IPS-NIHi7 (cell line): ENCODE measurements at regions not wholly inside any gene's neighbourhood (a gene's known extent, or its start where the extent isn't known, plus 50 kb on each side); places are given as distances from the start of the nearest gene placed in this dataset.

ENCODE experiments used
- DNase-seq: peaks from one replicate; pipeline ENCODE4 v3.0.0; 2012; ENCODE audit warnings: mixed read lengths; ENCODE audit errors: extremely low spot score

DNA sequence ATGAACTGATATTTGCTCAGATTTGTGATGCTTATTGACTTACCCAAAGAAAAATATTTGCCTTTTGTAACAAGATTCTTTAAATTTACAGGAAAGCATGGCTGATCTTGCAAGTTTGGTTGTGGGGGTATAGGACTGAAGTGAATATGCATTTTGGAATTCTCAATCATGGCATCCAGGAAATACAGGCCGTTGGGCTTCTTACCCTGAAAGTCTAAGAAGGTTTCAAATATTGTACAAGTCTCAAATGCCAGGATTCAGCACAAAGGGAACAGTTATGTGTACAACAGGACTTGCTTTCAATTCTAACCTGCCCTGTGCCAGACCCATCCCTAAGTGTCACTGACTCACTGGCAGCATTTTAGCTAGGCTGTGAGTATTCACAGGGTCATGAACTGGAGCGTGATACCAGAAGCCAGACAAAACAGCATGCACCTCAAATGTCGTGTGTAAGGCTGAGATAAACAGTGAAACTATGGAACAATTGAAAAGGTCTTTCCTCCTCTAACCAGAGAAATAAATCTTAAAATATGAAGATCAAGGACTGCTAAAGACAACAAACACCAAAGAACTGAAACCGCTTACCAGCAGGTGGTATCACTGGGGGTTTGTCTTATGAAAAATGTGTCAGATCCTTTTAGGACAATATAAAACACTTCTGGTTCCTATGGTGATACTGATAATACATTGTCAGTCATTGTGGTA is 168.6 kb upstream of the RGMB start:
- DNase-seq: no peak

GRCh38 chr5:98605426-98605825 is 168.0 kb upstream of the RGMB start:
- no peak for DNase-seq

DNA sequence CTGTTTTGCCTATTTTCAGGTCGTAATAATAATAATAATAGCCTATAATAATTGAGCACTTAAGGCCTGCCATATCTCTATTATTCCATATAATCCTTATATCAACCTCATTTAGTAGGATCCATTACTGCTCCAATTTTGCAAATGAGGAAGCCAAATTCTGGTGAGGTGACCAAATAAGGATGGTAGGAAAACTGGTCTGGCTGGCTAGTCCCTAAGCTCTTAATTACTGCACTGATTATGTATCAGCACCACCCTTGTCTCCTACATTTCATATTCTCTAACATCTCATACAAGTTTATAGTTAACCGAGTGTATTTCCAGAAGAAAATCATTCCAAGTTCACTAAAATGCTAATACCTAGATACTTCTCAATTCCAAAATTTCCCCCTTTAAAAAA is 166.5 kb upstream of the RGMB start:
- no peak for DNase-seq

GRCh38 chr5:98608052-98608451 is 165.4 kb upstream of the RGMB start:
- no peak for DNase-seq

GRCh38 chr5:98614341-98614740 is 159.1 kb upstream of the RGMB start:
- DNase-seq: no peak

- DNase-seq: no peak
Measured at GRCh38 chr5:98621821-98622220, 151.6 kb upstream of the RGMB start.

- DNase-seq: no peak
Measured at GRCh38 chr5:98624145-98624880, 149.2 kb upstream of the RGMB start.

- no peak for DNase-seq
Measured at GRCh38 chr5:98627121-98627520, 146.3 kb upstream of the RGMB start.

GRCh38 chr5:98630621-98631020 is 142.8 kb upstream of the RGMB start:
- DNase-seq: no peak

DNA sequence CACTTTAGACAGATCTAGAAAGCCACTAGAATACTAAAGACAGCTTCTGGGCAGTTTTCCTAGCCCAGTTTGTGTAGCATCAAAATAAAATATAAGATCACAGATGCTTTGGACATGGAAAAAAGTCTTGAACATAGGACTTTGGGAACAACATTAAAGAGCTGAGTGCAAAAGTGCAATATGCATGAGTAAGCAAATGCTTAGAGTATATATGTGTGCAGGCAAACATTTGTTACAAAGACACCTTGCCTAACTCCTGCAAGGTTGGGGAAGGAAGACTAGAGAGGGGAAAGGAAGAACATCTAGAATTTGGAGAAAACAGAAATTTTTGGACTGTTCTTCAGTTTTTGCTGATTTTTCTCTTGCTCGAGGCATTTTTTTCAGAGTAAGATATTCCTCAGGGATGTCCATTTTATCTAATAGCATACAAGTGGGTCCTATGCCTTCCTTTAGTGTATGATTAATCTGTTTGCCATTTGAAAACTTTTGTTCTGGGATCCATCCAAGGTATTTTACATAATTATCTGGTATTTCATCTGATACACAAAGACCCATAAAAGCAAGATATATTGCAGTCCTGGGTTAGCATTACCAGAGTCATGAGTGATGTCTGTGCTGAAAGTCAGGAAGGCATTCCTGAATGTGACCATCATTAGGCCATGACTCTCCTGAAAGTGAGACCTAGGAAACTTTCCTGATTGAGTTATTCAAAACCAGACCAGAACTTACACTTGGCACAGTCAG is 142.0 kb upstream of the RGMB start:
- no peak for DNase-seq

GRCh38 chr5:98635656-98636055 is 137.8 kb upstream of the RGMB start:
- no peak for DNase-seq

DNA sequence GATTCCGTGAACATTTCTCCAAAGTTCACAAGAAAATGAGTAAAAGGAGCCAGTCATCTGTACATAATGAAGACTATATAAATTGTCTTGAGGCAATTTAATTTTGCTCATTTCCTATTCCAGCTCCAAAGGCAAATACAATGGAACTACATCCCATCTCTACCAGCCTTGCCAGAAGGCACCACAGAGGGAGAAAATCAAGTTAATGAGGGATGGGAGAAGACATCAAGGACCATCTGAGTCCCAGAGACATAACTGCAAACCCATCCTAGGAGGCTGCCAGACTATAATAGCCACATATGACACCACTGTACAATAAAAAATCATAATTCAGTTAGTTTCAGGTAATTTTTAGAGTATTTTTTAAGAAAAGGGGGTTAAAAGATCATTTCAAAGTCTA is 136.3 kb upstream of the RGMB start:
- DNase-seq: no peak

DNA sequence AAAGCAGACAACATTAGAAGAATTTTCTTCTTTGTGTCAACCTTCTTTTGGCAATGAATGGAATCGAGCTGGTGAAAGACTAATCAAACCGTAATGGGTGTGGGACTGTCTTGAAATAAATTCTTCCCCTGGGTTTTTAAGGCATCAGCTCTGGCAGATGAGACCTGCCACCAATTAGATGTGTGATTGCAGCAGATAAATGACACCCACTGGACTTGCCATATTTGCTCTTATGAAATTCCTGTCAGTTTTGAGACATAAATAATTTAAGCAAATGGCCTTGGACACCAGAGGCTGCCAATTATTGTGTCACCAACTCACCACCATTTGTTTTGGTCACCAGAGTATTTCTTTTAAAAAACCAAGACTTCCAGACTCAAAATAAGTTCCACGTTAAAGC is 135.9 kb upstream of the RGMB start:
- no peak for DNase-seq

- no peak for DNase-seq
Measured at GRCh38 chr5:98638111-98638510, 135.4 kb upstream of the RGMB start.

- no peak for DNase-seq
Measured at GRCh38 chr5:98638701-98639100, 134.8 kb upstream of the RGMB start.

DNA sequence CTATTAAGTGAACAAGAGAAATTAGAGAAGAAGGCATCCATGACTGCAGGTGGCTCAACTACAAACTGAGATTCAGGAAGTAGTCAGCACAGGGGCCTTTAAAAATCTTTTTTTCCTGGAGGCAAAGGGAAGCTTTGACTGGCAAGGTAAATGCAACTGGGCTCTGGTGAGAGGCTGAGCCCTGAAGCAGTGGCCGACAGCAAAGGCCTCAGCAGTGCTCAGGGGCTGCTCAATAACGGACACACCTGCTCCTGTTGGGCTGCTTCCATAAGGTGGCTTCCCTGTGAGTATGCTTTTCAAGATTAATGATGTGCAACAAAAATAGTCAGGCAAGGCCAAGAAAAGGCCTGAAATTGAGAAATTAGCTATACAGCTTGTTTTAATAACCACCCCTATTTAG is 134.2 kb upstream of the RGMB start:
- DNase-seq: no peak

DNA sequence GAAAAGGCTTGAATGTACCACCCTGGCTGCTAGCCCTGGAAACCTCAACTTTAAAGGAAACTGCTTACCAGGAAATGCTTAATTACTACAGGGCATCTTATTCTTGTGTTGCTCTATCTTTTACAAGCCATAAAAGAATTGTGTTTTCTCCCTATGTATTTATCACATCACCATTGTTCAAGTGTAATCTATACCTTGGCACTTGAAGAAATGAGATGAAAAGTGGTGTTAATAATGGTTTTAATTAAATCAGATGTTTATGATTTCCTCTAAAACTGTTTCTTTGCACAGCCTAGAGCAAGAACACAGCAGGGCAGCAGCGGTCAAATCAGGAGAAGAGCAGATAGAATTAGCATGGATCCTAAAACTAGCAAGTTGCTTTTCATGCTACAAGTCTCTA is 131.8 kb upstream of the RGMB start:
- DNase-seq: no peak

DNA sequence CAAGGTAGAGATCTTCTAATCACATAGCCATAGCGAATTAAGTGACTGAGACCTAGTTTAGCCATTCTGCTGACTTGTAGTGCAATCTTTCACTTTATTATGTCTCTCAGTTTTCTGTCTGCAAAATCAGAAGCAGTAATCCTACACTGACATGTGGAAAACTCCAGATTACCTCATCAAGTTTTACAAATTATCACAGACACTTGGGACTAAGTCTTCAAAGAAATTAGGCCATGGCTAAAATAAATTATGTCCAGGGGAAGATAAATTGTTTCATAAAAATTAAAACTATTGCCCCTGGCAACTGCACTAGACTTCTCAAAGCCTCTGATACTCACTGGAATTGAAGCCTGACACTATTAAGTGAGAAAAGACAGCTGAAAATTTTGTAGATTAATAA is 129.9 kb upstream of the RGMB start:
- no peak for DNase-seq

GRCh38 chr5:98651715-98652114 is 121.7 kb upstream of the RGMB start:
- DNase-seq: no peak

GRCh38 chr5:98656125-98656795 is 117.2 kb upstream of the RGMB start:
- DNase-seq: no peak

DNA sequence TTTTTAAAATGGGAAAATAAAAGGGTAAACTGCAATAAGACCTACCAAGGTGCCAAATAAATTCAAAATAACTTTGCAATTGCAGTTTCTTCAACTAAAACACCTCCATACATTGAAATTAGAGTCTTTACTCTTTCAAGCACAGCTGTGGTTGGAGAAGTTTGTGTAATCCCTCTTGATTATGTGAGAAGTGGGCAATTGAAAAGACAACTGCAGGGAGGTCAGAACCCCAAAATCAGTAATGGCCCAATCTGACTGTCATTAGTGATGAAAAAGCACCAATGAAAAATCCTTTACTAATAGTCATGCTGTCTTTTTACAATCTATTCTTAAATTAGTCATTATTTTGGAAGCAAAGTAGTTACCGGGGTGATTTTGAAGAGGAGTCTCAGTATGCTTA is 116.7 kb upstream of the RGMB start:
- DNase-seq: no peak

DNA sequence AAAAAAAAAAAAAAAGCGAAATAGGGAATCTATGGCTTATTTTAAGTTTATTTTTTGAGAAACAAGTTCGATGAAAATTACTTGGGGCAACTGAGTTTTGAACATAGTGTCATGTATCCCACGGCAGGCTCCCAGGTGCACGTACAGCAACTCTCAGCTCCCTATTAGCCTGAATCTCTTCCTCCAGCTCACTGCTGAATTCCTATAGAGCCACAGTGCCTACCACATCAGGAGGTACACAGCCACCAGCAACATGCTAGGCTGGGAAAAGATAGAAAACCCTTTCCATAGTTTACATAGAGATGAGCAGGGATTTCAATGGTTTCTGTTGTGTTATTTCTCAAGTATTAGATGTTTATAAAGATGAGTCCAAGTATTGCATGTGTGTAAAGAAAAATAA is 115.9 kb upstream of the RGMB start:
- DNase-seq: no peak
